ENCODE measurements at regions not wholly inside any gene's neighbourhood (a gene's known extent, or its start where the extent isn't known, plus 50 kb on each side); places are given as distances from the start of the nearest gene placed in this dataset.

GRCh38 chr14:38074081-38074480 lies 133.6 kb upstream of the SSTR1 start:
- TF ChIP-seq MAX (IDR thresholded peaks at IDR 0.05; ENCODE audit: insufficient read depth, insufficient read length) (no peak), CTCF (IDR thresholded peaks at IDR 0.05; ENCODE audit: extremely low read depth in 1 of 2, insufficient read depth in 1 of 2, low read depth in 1 of 2, low read length in 2 of 2) (no peak), POLR2AphosphoS5 (IDR thresholded peaks at IDR 0.05; ENCODE audit: insufficient read depth, low read depth, low read length) (no peak), EZH2 (IDR thresholded peaks at IDR 0.05; ENCODE audit: borderline replicate concordance, low read depth, low read length, severe bottlenecking) (no peak), POLR2A (IDR thresholded peaks at IDR 0.05; ENCODE audit: low read depth, low read length) (no peak)
